Left ventricle myocardium inferior (tissue), 1 donor: ENCODE measurements at regions not wholly inside any gene's neighbourhood (a gene's known extent, or its start where the extent isn't known, plus 50 kb on each side); places are given as distances from the start of the nearest gene placed in this dataset.

Experiments used
- DNase-seq: peaks from one replicate; pipeline ENCODE4 v3.0.0-alpha.2; 2020
- H3K27ac ChIP-seq: fragments of 200-600 bp; replicated peaks from 2 replicates; pipeline ENCODE4 v1.8.0; 2021
- H3K27me3 ChIP-seq: fragments of 200-600 bp; 2 replicates; pipeline ENCODE4 v1.8.0; 2021; ENCODE audit warnings: low read depth
- H3K36me3 ChIP-seq: fragments of 200-600 bp; 2 replicates; pipeline ENCODE4 v1.8.0; 2021
- H3K4me1 ChIP-seq: fragments of 200-600 bp; 2 replicates; pipeline ENCODE4 v1.8.0; 2021
- H3K4me3 ChIP-seq: fragments of 200-600 bp; 2 replicates; pipeline ENCODE4 v1.8.0; 2021; ENCODE audit warnings: mild to moderate bottlenecking, moderate library complexity
- H3K9me3 ChIP-seq: fragments of 200-600 bp; replicated peaks from 2 replicates; pipeline ENCODE4 v1.8.0; 2021
- CTCF ChIP-seq: fragments of 200-600 bp; IDR thresholded peaks from 2 replicates; pipeline ENCODE4 v1.8.0; 2021; ENCODE audit warnings: antibody characterized with exemption, mild to moderate bottlenecking, borderline replicate concordance
- intact Hi-C: fragments of 100-400 bp; cut with micrococcal nuclease; formaldehyde crosslinking; loops from one replicate; pipeline ENCODE4 v1.11.0; 2022
- donor health status: DM: no; HTN: yes; CAD: no; lungs with severe emphysema.

- peak overlapping the region; percentile 30 for H3K27ac ChIP-seq
- no peak for DNase-seq
- H3K27me3 ChIP-seq: peaks cover 11% of the 10 kb centered on the region
- no peak for TF ChIP-seq CTCF
- H3K4me3 ChIP-seq: no peak overlapping the region
- peaks cover 15% of the 10 kb centered on the region for H3K4me1 ChIP-seq
- no peaks in the 10 kb centered on the region for H3K36me3 ChIP-seq
- intact Hi-C loops: no loop called here
- peaks cover 13% of the 10 kb centered on the region for H3K9me3 ChIP-seq
These were observed 78.1 kb upstream of the SPATA31C2 start for GRCh38 chr9:88216126-88216995.

- Histone ChIP-seq H3K27me3 (peaks cover 3% of the 10 kb centered on the region), H3K36me3 (no peaks in the 10 kb centered on the region), H3K27ac (peak overlapping the region; percentile 30), H3K9me3 (peaks cover 13% of the 10 kb centered on the region), H3K4me1 (peaks cover 15% of the 10 kb centered on the region), H3K4me3 (no peak overlapping the region)
- no peak for TF ChIP-seq CTCF
- no peak for DNase-seq
- intact Hi-C loops: no loop called here
These were observed 77.2 kb upstream of the SPATA31C2 start for GRCh38 chr9:88215196-88216125.

- H3K4me3 ChIP-seq: no peak overlapping the region
- no peak for DNase-seq
- no peaks in the 10 kb centered on the region for H3K36me3 ChIP-seq
- no peaks in the 10 kb centered on the region for H3K9me3 ChIP-seq
- TF ChIP-seq CTCF: no peak
- intact Hi-C loops: no loop called here
- H3K27ac ChIP-seq: no peak overlapping the region
- peaks cover 4% of the 10 kb centered on the region for H3K4me1 ChIP-seq
- no peaks in the 10 kb centered on the region for H3K27me3 ChIP-seq
These were observed 64.0 kb upstream of the SPATA31C2 start for GRCh38 chr9:88202321-88202720.

GRCh38 chr9:88198341-88198807 lies 60.1 kb upstream of the SPATA31C2 start:
- Histone ChIP-seq H3K4me3 (peak overlapping the region; percentile 37), H3K4me1 (peaks cover 8% of the 10 kb centered on the region), H3K9me3 (no peaks in the 10 kb centered on the region), H3K27ac (no peak overlapping the region), H3K36me3 (no peaks in the 10 kb centered on the region), H3K27me3 (no peaks in the 10 kb centered on the region)
- no peak for TF ChIP-seq CTCF
- intact Hi-C loops: no loop called here
- no peak for DNase-seq

- intact Hi-C loops: no loop called here
- no peak overlapping the region for H3K27ac ChIP-seq
- no peak for TF ChIP-seq CTCF
- peak overlapping the region; percentile 37 for H3K4me3 ChIP-seq
- H3K27me3 ChIP-seq: no peaks in the 10 kb centered on the region
- DNase-seq: no peak
- H3K4me1 ChIP-seq: peaks cover 8% of the 10 kb centered on the region
- H3K9me3 ChIP-seq: no peaks in the 10 kb centered on the region
- no peaks in the 10 kb centered on the region for H3K36me3 ChIP-seq
These were observed 59.6 kb upstream of the SPATA31C2 start for GRCh38 chr9:88197781-88198340.
